GM19238 (cell line): ENCODE measurements at regions not wholly inside any gene's neighbourhood (a gene's known extent, or its start where the extent isn't known, plus 50 kb on each side); places are given as distances from the start of the nearest gene placed in this dataset.

ENCODE experiments used
- DNase-seq: peaks from one replicate; pipeline ENCODE4 v3.0.0; 2011; ENCODE audit warnings: low spot score; ENCODE audit not compliant: insufficient read length

DNA sequence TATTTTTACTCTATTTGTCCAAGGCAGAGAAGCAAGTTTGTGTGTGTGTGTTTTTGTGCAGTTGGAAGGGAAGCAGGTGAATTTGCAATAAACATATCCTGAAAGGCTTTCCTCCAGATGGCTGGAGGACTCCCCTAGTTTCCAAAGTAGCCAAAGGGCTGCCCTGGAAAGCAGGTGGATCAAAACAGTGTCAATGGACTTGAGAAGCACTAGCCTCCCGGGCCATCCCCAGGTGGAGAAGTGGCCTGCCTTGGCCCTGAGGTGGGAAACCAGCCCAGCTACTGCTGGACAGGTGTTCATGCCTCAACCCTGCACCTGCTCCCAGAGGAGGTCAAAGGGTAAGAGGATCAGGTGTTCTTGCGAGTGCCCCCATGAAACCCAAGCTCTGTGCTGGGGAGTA is 1046.9 kb downstream of the VRK1 start:
- no peak for DNase-seq

DNA sequence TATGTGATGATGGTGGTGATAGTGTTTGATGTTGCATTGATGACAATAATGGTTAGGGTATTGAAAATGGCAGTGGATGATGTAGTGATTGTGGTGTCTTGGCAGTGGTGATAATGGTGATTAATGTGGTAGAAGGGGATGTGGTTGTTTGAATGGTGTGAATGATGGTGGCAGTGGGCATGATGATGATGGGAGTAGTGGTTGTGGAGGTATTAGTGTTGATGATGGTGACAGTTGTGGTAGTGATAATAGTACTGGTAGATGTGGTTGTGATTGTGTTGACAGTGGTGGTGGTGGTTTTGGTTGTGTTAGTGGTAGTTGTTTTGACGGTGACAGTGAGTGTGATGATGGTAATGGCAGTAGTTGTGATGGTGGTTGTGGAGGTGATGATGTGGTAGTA is 1049.0 kb downstream of the VRK1 start:
- DNase-seq: no peak

DNA sequence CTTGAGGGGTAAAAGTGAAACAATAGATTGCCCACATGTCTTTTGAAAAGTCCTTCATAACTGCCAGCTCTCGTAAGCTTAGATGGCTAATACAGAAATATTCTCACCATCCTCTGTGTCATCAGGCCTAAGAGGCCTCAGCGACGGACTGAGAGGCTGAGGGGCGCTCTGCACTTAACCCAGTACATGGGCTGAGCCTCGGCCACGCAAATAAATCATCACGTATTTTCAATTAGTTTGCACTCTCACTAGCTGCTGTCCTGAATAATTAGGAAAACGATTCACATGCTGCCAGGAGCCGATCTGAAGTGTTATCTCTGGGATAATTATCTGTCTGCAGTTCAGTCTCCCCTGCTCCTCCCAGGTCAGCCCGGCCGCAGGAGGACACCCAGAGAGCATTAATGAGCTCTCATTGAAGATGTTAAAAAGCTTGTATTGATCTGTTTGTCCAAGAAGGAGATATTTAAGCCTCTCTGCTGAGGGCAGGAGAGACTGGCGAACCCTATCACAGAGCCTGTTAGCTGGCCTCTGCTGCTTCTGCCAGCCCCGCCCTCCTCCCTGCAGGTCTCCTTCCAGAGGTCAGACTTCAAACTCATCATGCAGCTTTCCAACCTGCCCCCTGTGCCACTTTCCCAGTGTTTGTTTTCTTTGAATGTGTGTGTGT is 1051.3 kb downstream of the VRK1 start:
- no peak for DNase-seq

DNA sequence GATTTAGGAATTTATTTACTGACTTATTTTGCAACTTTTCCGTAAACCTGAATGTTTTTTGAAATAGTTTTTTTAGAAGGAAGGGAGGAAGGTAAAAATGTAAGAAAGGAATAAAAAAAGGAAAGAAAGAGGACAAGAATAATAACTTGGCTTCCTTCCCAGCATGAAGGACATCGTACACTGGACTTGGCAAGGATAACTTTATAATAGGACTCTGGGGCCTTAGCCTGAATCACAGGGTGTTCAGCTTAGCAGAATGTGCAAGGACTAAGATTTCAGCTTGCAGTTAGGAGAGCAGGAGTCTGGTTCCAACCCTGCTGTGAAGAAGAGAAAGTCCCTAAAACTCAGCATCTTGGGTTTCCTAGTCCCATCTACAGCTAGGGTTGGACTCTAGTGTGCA is 1053.3 kb downstream of the VRK1 start:
- DNase-seq: no peak

DNA sequence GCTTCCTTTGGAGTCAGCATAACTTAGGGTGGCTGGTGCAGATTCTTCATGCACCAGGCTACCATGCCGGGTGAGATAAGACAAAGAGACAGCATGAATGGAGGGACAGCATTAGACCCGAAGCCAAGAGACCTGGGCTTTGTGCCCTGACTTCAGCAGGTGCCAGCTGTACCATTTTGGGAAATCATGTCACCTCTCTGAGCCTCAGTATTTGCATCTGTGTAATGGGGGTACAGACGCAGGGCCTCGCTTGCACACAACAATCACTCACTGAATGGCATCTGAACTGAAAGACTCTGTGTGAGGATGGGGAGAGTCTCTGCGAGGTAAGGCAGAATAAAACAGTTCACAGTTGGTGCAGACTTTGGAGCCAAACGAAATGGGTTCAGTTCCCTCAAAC is 1053.7 kb downstream of the VRK1 start:
- no peak for DNase-seq

DNA sequence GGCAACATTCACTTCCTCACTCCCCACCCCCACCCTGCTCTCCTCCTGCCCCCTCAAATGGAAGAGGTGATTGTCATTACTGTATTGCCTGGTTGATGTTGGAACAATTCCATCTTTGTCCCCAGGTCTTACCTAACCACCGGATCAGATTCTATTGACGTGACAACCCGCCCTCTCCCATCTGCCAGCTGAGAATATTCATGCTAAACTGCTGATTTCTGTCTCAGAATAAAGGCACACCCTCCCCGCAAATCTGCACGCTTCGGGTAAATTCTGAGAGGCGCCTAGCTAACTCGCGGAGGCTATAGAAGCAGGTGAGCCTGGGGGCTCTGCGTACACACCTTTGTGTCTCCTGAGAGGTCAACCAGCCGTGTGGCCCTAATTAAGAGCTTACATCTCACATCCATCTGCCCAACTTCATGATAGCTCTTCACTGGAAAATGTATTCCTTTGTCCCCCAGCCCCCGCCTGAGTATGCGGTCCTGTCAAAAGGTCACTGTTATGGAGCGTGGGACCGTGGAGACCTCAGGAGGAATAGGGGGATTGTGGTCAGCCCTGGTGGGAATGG is 1054.3 kb downstream of the VRK1 start:
- DNase-seq: no peak

DNA sequence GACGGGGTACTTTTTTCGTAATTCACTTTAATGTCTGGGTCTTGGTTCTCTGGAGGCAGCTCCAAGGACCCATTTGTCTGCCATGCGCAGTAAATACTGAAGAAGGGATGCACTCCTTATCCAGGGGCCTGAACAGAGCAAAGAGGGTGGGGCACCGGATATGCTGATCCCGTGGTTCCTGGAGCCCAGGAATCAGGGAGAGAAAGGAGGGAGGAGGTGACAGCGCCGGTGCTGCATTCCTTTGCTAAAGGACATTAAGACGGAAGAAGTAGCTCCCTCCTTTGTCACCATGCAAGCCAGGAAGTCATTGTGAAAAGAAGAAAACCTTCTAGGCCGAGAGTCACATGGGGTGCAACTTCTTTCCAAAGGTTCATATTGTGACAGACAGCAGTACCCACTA is 1057.7 kb downstream of the VRK1 start:
- no peak for DNase-seq

DNA sequence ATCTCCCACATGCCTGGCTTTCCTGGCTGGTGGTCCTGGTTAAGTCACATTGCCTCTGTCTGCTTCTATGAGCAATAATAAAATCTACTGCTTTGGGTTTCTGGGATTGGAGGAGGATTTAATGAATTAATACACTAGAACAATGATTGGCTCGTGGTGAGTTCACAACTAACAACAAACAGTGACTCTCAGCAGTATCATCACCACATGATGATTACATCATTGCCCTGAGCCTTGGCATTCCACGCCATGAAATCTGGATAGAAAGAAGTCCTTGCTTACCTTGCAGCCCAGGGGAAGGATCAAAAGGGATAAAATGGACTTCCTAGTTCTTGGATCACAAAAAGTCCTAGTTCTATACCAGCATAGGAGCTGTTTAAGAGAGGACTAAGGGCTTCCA is 1069.0 kb downstream of the VRK1 start:
- DNase-seq: no peak

DNA sequence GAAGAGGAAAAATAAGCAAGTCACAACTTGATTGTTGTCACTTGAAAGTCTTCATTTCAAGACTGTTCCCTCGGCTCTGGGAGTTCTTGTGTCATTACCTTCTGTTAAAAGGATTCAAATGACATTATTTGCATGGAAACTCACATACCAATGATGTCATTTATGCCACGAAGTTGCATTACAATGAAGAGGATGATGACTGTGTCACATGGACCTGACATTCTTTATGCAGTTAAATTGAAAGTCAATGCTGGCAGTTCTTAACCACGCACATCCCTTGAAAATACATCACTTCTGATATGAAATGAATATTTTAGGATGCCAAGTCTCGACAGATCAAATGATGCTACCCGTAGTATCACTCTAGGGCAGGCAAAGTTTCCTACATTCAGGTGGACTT is 1069.5 kb downstream of the VRK1 start:
- no peak for DNase-seq

DNA sequence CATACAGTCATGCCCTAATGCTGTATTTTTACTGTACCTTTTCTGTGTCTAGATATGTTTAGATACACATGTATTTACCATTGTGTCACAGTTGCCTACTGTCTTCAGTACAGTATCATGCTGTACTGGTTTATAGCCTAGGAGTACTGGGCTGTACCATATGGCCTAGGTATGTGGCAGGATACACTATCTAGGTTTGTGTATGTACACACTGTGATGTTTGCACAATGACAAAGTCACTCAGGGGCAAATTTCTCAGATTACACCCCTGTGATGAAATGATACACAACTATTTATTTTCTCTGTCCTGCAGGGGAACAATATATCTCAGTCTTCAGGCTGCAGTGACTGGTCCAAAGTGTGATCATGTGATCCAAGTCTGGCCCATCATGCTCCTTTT is 1076.1 kb downstream of the VRK1 start:
- no peak for DNase-seq

DNA sequence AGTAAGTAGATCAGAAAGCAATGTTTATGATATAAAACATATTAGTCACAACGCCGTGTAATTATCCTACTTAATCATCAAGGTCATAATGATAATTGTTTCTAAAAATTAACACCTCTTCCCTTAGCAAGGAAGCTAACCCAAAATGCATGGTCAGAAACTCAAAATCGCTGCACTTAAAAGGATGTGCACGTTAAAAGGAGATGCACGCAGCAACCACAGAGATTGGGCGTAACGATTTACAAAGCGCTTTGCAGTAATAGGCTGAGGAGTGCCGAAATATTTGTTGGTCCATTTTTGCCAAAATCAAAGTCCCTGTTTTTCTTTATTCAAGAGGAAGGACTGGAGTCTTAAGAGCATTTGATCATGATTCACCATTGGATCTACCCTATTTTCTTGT is 1077.2 kb downstream of the VRK1 start:
- no peak for DNase-seq

DNA sequence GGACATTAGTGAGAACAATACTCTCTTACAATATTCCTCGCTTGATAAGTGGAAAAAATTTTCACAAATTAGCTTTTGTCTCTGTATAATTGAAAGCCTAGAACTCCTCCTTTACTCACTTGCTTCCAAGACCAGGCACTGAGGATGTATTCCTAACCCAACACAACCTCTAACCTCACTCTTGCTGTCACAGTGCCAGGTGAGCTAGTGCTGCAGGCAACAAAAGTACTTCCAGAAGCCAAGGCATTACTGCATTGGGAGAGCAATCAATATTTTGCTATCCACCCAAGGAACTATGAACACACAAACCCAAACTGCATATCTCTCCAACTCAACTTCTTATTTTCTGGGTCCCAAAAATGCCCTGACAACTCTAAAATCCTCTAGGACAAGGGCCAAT is 1081.0 kb downstream of the VRK1 start:
- no peak for DNase-seq

DNA sequence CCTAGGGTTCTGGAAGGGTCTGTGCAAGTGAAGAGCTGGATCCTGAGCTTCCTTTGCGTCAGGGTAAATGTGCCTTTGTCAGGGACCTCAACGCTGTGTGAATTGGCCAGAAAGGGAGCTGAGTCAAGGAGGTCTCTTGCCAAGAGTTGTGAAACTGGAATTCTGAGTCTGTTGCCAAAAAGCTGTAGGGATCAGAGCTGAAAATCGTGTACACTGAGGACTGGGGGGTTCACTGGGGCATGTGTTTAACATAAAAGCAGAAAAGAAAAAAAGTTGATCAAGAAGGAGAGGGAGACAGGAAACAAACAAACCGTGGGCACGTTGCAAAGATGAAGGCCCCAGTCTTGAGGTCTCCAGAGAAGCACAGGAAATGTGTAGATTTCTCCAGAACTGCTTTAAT is 1081.5 kb downstream of the VRK1 start:
- no peak for DNase-seq

DNA sequence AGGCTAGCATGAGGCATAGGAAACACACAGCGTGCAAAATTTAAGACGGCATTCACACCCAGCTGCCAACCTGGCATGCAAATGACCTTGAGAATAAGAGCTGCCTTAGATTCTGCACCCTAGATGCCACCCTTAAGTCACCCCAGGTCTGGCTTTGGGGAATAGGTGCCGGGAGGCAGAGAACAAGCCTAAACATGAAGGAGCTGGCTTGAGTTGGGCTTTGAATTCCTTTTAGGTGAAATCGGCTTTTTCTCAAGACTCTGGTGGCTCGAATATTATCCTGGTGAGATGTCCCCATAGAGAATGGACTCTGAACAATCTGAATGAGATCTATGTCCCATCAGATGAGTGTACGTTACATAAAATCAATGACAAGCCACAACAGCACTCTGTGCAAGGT is 1090.5 kb downstream of the VRK1 start:
- no peak for DNase-seq

DNA sequence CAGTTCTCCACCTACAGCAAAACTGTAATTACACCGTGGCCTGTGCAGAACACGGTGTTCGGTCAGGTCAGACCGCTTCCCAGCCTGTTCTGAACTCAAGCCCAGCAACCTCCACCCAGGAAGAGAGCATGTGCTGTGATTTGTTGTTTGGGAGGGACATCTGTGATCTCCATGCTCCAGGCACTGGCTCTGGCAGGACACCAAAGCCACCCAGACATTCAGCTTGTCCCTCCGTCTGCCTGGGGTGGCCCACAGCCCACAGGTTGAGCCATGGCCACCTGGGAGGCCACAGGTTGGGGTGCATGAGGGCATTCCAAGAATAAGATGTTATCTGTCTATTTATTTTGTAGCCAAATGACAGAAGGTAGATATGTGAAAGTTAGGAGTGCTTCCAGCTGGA is 1091.1 kb downstream of the VRK1 start:
- DNase-seq: no peak

DNA sequence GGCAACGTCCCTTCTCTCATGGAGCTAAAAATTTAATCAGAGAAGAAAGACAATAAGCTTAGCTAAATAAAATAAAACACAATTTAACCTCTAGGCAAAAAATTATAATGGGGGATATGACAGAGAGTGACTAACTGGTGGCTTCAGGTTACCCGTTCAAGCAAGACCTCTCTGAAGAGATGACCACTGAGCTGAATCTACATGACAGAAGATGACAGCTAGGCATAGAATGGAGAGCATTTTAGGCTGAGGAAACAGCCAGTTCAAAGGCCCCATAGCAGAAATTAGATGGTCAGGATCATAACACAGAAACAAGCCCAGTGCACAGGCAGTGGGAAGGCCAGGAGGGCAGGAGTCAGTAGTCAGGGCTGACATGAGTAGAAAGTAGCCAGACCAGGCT is 1094.3 kb downstream of the VRK1 start:
- DNase-seq: no peak

DNA sequence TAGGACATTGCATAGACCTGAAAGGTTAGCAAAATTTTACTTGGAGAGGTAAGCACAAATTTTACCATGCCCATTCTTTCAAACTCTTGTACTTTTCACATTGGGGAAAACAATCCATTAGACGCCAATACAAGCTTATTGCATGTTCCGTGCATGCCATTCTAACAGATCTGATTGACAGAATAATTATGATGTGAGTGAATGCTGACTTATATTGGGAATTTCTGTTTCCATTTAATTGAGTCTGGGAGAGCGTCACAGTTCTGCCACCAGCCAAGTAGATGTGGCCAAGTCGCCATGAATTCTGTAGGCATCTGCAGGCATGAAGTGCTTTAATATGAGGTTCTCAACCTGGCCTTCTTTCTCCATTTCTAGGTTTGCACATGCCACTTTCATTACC is 1097.4 kb downstream of the VRK1 start:
- DNase-seq: no peak

DNA sequence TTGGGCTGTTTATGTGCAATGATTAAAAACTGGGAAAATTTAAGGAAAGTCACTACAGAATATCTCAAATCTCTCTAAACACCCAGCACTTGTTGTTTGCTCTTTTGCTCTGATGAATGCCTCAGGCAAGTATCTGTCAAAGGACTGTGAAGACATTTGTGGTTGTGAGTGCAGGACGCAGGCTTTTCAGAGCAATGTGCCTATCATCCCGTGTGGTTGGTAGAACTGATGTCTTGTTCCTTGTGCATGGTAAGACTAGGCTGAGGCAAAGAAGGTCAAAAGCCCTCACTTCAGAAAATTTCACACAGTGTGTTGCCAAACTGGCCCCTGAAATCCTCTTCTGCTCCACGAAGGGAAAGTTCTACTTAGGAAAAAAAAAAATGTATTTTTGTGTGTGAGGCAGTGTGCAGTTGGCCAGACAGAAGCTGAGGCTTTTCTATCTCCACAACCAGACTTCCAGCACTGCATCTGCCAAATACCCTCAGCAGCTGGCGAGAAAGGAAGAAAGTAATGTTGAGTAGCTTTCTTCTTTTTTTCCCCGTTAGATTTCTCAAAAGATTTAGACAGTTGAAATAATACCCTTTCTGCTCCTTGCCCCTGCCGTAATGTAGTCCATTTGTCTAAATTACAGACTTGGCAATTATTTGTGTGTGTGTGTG is 1103.1 kb downstream of the VRK1 start:
- DNase-seq: no peak

DNA sequence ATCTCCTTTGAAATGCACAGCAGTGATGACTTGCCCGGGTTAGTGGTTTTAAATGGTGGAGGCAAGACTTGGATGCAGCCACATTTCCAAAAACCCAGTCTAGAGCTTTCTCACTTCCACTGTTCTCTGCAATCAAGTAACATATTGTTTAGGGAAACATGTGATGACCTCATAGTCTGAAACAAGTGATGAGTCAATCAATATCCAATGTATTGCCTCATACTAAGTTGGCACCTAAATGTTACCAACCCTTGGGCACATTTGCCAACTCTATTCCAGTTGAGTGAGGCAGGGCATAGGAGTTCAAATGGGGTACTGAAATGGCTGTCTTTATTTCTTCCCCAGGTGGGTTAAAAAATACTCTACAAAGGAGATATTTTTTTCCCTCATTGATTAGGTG is 1105.4 kb downstream of the VRK1 start:
- no peak for DNase-seq

DNA sequence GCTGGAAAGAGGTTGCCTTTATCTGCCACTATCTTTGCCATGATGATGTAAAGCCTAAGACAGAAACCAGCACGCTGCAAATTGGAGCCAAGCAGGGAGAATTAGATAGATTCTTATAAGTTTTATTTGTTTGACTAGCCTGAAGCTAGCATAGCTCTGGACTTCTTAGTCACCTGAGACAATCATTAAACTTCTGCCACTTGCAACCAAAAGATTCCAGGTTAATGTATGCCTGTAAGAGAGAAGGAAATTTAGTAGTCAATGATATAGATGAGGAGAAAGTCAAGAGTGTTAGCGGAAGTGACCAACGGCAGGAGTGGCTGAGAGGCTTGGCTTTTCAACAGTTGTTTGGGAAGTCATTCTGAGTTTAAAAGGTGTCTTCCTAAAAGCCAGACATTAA is 1106.6 kb downstream of the VRK1 start:
- DNase-seq: no peak

DNA sequence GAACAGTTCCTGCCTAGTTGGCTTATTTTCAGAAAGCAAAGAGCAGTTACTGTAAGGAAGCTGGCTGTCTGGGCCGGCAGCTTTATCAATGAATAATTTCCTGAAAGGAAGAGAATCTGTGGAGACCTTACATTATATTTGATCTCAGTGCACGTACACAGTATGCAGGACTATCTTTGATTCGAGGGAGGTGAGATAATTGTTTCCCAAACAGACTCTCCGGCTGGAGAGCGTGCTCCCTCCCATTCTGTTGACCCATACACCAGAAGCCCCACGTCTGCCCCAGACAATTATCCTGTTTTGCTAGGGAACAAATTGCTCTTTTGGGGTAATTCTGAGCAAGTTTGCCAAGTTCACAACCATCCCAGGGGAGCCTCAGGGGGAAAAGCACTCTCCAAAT is 1115.0 kb downstream of the VRK1 start:
- DNase-seq: no peak

DNA sequence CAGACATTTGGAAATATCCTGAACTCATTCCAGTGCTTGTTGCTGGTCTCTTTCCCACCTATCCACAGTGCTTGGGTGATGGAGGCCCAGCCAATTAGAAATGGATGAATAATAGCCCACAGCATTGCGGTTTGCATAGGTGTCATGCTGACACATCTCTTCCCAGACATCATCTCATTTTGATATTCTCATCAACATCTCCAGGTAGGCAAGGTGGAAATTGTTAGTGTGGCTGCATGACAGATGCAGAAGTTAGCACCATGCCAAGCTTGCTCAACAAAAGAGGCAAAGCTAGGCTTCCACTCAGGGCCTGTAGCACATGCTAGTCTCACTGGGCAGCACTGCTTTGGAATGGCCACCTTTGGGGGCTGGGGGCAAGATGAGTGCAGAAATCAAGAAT is 1118.9 kb downstream of the VRK1 start:
- no peak for DNase-seq
